GM10248 (cell line): ENCODE measurements at regions not wholly inside any gene's neighbourhood (a gene's known extent, or its start where the extent isn't known, plus 50 kb on each side); places are given as distances from the start of the nearest gene placed in this dataset.

Experiments
- CTCF ChIA-PET: fragments of 300-600 bp; sonication (Branson Sonifier 250); formaldehyde crosslinking; extraction: SDS; loops from one replicate; lab custom pipeline; 2021; ENCODE audit warnings: antibody characterized with exemption; lab: Yijun Ruan, JAX
- POLR2A ChIA-PET: fragments of 350-650 bp; sonication (Branson Sonifier 250); formaldehyde crosslinking; extraction: SDS; loops from one replicate; lab custom pipeline; 2020; ENCODE audit warnings: antibody characterized with exemption; lab: Yijun Ruan, JAX
- DNase-seq: peaks from one replicate; pipeline ENCODE4 v3.0.0; 2012; ENCODE audit errors: extremely low spot score
- CTCF ChIP-seq: IDR thresholded peaks from 2 replicates; pipeline ENCODE4 v1.5.1; 2012; ENCODE audit warnings: mild to moderate bottlenecking, low read depth; ENCODE audit errors: extremely low read depth, missing control alignments, control extremely low read depth

GRCh38 chr17:65345261-65346005 is 208.3 kb downstream of the RGS9 start:
- no peak for TF ChIP-seq CTCF
- ChIA-PET POLR2A (no interaction called here), CTCF (interaction anchor here (1.6 kb wide), 1 partner anchor 30 kb away, joined by 3 read pairs; no protein-coding TSS in a partner anchor)
- no peak for DNase-seq

GRCh38 chr17:65340401-65340800 is 203.2 kb downstream of the RGS9 start:
- no peak for TF ChIP-seq CTCF
- CTCF ChIA-PET: no interaction called here
- POLR2A ChIA-PET: no interaction called here
- no peak for DNase-seq

- POLR2A ChIA-PET: no interaction called here
- TF ChIP-seq CTCF: no peak
- DNase-seq: no peak
- CTCF ChIA-PET: no interaction called here
These were observed 197.2 kb downstream of the RGS9 start for GRCh38 chr17:65334406-65334805.

GRCh38 chr17:65332779-65333178 is 195.6 kb downstream of the RGS9 start:
- ChIA-PET CTCF (no interaction called here), POLR2A (no interaction called here)
- DNase-seq: no peak
- no peak for TF ChIP-seq CTCF

- no peak for TF ChIP-seq CTCF
- CTCF ChIA-PET: no interaction called here
- POLR2A ChIA-PET: no interaction called here
- DNase-seq: no peak
These were observed 195.2 kb downstream of the RGS9 start for GRCh38 chr17:65332375-65332774.

GRCh38 chr17:65328567-65328966 is 191.4 kb downstream of the RGS9 start:
- CTCF ChIA-PET: no interaction called here
- POLR2A ChIA-PET: no interaction called here
- DNase-seq: no peak
- no peak for TF ChIP-seq CTCF
